ENCODE measurements at regions not wholly inside any gene's neighbourhood (a gene's known extent, or its start where the extent isn't known, plus 50 kb on each side); places are given as distances from the start of the nearest gene placed in this dataset.

DNA sequence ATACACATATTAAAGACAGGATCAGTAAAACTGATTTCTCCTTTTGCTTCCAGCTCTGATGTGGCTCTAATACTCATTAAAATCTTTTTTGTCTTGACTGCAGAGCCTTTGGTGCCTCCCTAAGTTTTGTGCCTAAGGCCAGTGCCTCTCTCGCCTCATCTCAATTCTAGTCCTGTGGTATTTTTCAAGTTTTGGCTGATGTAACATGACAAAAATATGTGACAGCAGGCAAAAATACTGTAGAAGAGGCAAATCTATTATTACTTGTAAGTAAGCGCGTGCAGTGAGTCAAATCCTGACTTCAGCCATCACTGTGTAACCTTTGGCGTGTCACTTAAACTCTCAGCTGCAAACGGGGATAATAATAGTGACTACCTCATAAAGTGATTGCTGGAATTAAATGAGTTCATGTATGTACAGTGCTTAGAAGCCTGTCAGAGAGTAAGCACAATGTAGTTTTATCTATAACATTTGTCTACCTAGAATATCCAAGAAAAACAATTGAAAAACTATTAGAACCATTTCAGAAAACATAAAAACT, 74.0 kb downstream of the MAB21L3 start:
- no peak for TF ChIP-seq EZH2 (IDR thresholded peaks at IDR 0.05; ENCODE audit: borderline replicate concordance, low read depth, low read length, poor library complexity, severe bottlenecking)
- TF ChIP-seq, protein P1, sequence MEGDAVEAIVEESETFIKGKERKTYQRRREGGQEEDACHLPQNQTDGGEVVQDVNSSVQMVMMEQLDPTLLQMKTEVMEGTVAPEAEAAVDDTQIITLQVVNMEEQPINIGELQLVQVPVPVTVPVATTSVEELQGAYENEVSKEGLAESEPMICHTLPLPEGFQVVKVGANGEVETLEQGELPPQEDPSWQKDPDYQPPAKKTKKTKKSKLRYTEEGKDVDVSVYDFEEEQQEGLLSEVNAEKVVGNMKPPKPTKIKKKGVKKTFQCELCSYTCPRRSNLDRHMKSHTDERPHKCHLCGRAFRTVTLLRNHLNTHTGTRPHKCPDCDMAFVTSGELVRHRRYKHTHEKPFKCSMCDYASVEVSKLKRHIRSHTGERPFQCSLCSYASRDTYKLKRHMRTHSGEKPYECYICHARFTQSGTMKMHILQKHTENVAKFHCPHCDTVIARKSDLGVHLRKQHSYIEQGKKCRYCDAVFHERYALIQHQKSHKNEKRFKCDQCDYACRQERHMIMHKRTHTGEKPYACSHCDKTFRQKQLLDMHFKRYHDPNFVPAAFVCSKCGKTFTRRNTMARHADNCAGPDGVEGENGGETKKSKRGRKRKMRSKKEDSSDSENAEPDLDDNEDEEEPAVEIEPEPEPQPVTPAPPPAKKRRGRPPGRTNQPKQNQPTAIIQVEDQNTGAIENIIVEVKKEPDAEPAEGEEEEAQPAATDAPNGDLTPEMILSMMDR (conservative IDR thresholded peaks at IDR 0.05; ENCODE audit: low read depth, low read length) = no peak
- H3K4me1 ChIP-seq (ENCODE audit: insufficient read depth, low read length, poor library complexity, severe bottlenecking) = no peaks in the 10 kb centered on the region
- POLR2A ChIA-PET (ENCODE audit: low non-redundant PET) = no interaction called here
- intact Hi-C loops (cut with micrococcal nuclease; ENCODE audit: unreplicated experiment) = no loop called here
- no peak for DNase-seq (ENCODE audit: low spot score)
- H3K4me3 ChIP-seq (ENCODE audit: low read depth, low read length, poor library complexity, severe bottlenecking) = no peak overlapping the region
- no peaks in the 10 kb centered on the region for H3K9me3 ChIP-seq (ENCODE audit: low read depth, low read length, poor library complexity, severe bottlenecking)
- no peaks in the 10 kb centered on the region for H3K36me3 ChIP-seq (ENCODE audit: insufficient read depth, low read length, poor library complexity, severe bottlenecking)
- no peak overlapping the region for H3K27ac ChIP-seq (ENCODE audit: low read depth, low read length, poor library complexity, severe bottlenecking)
- no peaks in the 10 kb centered on the region for H3K27me3 ChIP-seq (replicated peaks; ENCODE audit: insufficient read depth, low read depth, low read length, poor library complexity)
- CTCF ChIA-PET = no interaction called here
- no TSS peak for BruUV-seq (replicated peaks)

- BruUV-seq (replicated peaks) = no TSS peak
- Histone ChIP-seq H3K9me3 (ENCODE audit: low read depth, low read length, poor library complexity, severe bottlenecking) (no peaks in the 10 kb centered on the region), H3K36me3 (ENCODE audit: insufficient read depth, low read length, poor library complexity, severe bottlenecking) (no peaks in the 10 kb centered on the region), H3K4me3 (ENCODE audit: low read depth, low read length, poor library complexity, severe bottlenecking) (no peak overlapping the region), H3K27me3 (replicated peaks; ENCODE audit: insufficient read depth, low read depth, low read length, poor library complexity) (no peaks in the 10 kb centered on the region), H3K27ac (ENCODE audit: low read depth, low read length, poor library complexity, severe bottlenecking) (no peak overlapping the region), H3K4me1 (ENCODE audit: insufficient read depth, low read length, poor library complexity, severe bottlenecking) (no peaks in the 10 kb centered on the region)
- no peak for TF ChIP-seq EZH2 (IDR thresholded peaks at IDR 0.05; ENCODE audit: borderline replicate concordance, low read depth, low read length, poor library complexity, severe bottlenecking)
- TF ChIP-seq, protein P1 (conservative IDR thresholded peaks at IDR 0.05; ENCODE audit: low read depth, low read length) = no peak
- CTCF ChIA-PET = no interaction called here
- no peak for DNase-seq (ENCODE audit: low spot score)
- POLR2A ChIA-PET (ENCODE audit: low non-redundant PET) = no interaction called here
- intact Hi-C loops (cut with micrococcal nuclease; ENCODE audit: unreplicated experiment) = no loop called here
Measured at GRCh38 chr1:116189481-116189880, 78.3 kb downstream of the MAB21L3 start.

DNA sequence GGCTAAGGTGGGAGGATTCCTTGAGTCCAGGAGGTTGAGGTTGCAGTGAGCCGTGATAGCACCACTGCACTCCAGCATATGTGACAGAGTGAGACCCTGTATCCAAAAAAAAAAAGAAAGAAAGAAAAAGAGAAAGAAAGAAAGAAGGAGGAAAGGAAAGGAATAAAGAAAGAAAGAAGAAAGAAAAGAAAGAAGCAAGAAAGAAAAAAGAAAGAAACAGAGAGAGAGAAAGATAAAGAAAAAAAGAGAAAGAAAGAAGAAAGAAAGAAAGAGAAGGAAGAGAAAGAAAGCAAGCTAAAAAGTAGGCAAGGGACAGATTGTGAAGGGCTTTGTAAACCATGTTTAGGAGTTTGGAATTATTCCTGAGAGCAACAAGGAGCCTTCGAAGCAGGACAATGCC, 80.1 kb downstream of the MAB21L3 start:
- Histone ChIP-seq H3K9me3 (ENCODE audit: low read depth, low read length, poor library complexity, severe bottlenecking) (no peaks in the 10 kb centered on the region), H3K36me3 (ENCODE audit: insufficient read depth, low read length, poor library complexity, severe bottlenecking) (no peaks in the 10 kb centered on the region), H3K27ac (ENCODE audit: low read depth, low read length, poor library complexity, severe bottlenecking) (no peak overlapping the region), H3K4me1 (ENCODE audit: insufficient read depth, low read length, poor library complexity, severe bottlenecking) (no peaks in the 10 kb centered on the region), H3K4me3 (ENCODE audit: low read depth, low read length, poor library complexity, severe bottlenecking) (no peak overlapping the region), H3K27me3 (replicated peaks; ENCODE audit: insufficient read depth, low read depth, low read length, poor library complexity) (no peaks in the 10 kb centered on the region)
- ChIA-PET CTCF (no interaction called here), POLR2A (ENCODE audit: low non-redundant PET) (no interaction called here)
- intact Hi-C loops (cut with micrococcal nuclease; ENCODE audit: unreplicated experiment) = no loop called here
- DNase-seq (ENCODE audit: low spot score) = no peak
- BruUV-seq (replicated peaks) = no TSS peak
- TF ChIP-seq EZH2 (IDR thresholded peaks at IDR 0.05; ENCODE audit: borderline replicate concordance, low read depth, low read length, poor library complexity, severe bottlenecking) = no peak
- TF ChIP-seq, protein P1 (conservative IDR thresholded peaks at IDR 0.05; ENCODE audit: low read depth, low read length) = no peak
